GM19397 (cell line): ENCODE measurements at regions not wholly inside any gene's neighbourhood (a gene's known extent, or its start where the extent isn't known, plus 50 kb on each side); places are given as distances from the start of the nearest gene placed in this dataset.

Experiments used
- ATAC-seq: cut with Tn5 transposase; IDR thresholded peaks from one replicate; pipeline ENCODE4 v1.9.1; 2021; ENCODE audit warnings: mild to moderate bottlenecking, moderate library complexity; ENCODE audit not compliant: unreplicated experiment

GRCh38 chr7:126378642-126379041 lies 874.1 kb downstream of the GRM8 start:
- no peak for ATAC-seq

- ATAC-seq: no peak
Measured at GRCh38 chr7:126370038-126370668, 882.6 kb downstream of the GRM8 start.

- no peak for ATAC-seq
Measured at GRCh38 chr7:126362746-126363145, 890.0 kb downstream of the GRM8 start.

- no peak for ATAC-seq
Measured at GRCh38 chr7:126361183-126361582, 891.6 kb downstream of the GRM8 start.

GRCh38 chr7:126339813-126340212 lies 912.9 kb downstream of the GRM8 start:
- ATAC-seq: no peak

- ATAC-seq: no peak
Measured at GRCh38 chr7:126305671-126306070, 947.1 kb downstream of the GRM8 start.

GRCh38 chr7:126303926-126304325 lies 948.8 kb downstream of the GRM8 start:
- no peak for ATAC-seq

- ATAC-seq: no peak
Measured at GRCh38 chr7:126302639-126303038, 950.1 kb downstream of the GRM8 start.

- no peak for ATAC-seq
Measured at GRCh38 chr7:126286317-126286716, 966.4 kb downstream of the GRM8 start.

GRCh38 chr7:126236261-126236660 lies 1016.5 kb downstream of the GRM8 start:
- ATAC-seq: no peak

GRCh38 chr7:126228356-126229061 lies 1024.2 kb downstream of the GRM8 start:
- ATAC-seq: no peak

GRCh38 chr7:126227643-126228042 lies 1025.1 kb downstream of the GRM8 start:
- ATAC-seq: no peak

- no peak for ATAC-seq
Measured at GRCh38 chr7:126227055-126227454, 1025.7 kb downstream of the GRM8 start.

GRCh38 chr7:126223729-126224128 lies 1029.0 kb downstream of the GRM8 start:
- ATAC-seq: no peak

GRCh38 chr7:126222782-126223181 lies 1030.0 kb downstream of the GRM8 start:
- no peak for ATAC-seq

GRCh38 chr7:126215785-126216184 lies 1037.0 kb downstream of the GRM8 start:
- ATAC-seq: no peak

- ATAC-seq: no peak
Measured at GRCh38 chr7:126213876-126214275, 1038.9 kb downstream of the GRM8 start.

GRCh38 chr7:126211875-126212274 lies 1040.9 kb downstream of the GRM8 start:
- ATAC-seq: no peak

GRCh38 chr7:126210707-126211106 lies 1042.0 kb downstream of the GRM8 start:
- ATAC-seq: no peak

- no peak for ATAC-seq
Measured at GRCh38 chr7:126203185-126203584, 1049.6 kb downstream of the GRM8 start.

- ATAC-seq: no peak
Measured at GRCh38 chr7:126202177-126202576, 1050.6 kb downstream of the GRM8 start.

GRCh38 chr7:126185959-126186580 lies 1066.7 kb downstream of the GRM8 start:
- no peak for ATAC-seq
